ENCODE measurements at regions not wholly inside any gene's neighbourhood (a gene's known extent, or its start where the extent isn't known, plus 50 kb on each side); places are given as distances from the start of the nearest gene placed in this dataset.

DNA sequence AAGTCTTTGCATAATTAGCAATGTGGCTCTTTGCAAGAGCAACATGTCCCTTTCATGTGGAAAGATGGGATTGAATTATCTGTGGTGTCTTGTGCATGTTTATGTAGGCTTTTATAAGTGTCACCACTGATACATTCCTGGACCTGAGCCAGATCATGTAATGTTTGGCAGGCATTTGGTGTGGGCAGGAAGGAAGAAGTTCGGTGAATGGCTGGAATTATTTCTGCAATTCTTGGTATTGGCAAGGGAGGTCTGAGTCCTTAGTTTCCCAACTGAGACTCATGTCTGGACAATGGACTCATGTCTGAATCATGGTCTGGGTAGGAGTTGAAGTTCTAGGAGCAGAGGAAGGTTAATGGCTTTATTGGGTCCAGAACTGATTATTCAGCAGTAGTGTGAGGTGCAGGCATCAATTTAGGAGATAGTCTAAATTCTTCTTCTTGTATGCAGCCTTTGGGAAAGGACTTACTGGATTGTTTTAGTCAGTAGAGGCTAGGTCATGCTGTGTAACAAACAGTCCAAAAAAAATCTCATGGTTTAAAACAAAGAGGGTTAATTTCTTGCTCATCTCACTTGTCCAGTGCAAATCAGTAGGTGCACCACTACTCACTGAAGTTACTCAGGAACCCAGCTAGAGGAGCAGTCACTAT is 186.5 kb upstream of the LHX5 start:
- TF ChIP-seq CTCF (IDR thresholded peaks at IDR 0.05; ENCODE audit: borderline replicate concordance, control extremely low read depth, extremely low read depth, insufficient read depth, missing control alignments): no peak
- in situ Hi-C loops (cut with MboI; ENCODE audit: low sequenced_read_pairs, unreplicated experiment): no loop called here
- no peak for DNase-seq (ENCODE audit: low spot score)

GRCh38 chr12:113655919-113656318 is 184.2 kb upstream of the LHX5 start:
- no peak for TF ChIP-seq CTCF (IDR thresholded peaks at IDR 0.05; ENCODE audit: borderline replicate concordance, control extremely low read depth, extremely low read depth, insufficient read depth, missing control alignments)
- DNase-seq (ENCODE audit: low spot score): no peak
- in situ Hi-C loops (cut with MboI; ENCODE audit: low sequenced_read_pairs, unreplicated experiment): no loop called here

GRCh38 chr12:113655479-113655878 is 183.8 kb upstream of the LHX5 start:
- in situ Hi-C loops (cut with MboI; ENCODE audit: low sequenced_read_pairs, unreplicated experiment): no loop called here
- DNase-seq (ENCODE audit: low spot score): no peak
- TF ChIP-seq CTCF (IDR thresholded peaks at IDR 0.05; ENCODE audit: borderline replicate concordance, control extremely low read depth, extremely low read depth, insufficient read depth, missing control alignments): no peak

GRCh38 chr12:113651662-113652061 is 180.0 kb upstream of the LHX5 start:
- in situ Hi-C loops (cut with MboI; ENCODE audit: low sequenced_read_pairs, unreplicated experiment): no loop called here
- TF ChIP-seq CTCF (IDR thresholded peaks at IDR 0.05; ENCODE audit: borderline replicate concordance, control extremely low read depth, extremely low read depth, insufficient read depth, missing control alignments): no peak
- no peak for DNase-seq (ENCODE audit: low spot score)

GRCh38 chr12:113650476-113650875 is 178.8 kb upstream of the LHX5 start:
- no peak for DNase-seq (ENCODE audit: low spot score)
- in situ Hi-C loops (cut with MboI; ENCODE audit: low sequenced_read_pairs, unreplicated experiment): no loop called here
- TF ChIP-seq CTCF (IDR thresholded peaks at IDR 0.05; ENCODE audit: borderline replicate concordance, control extremely low read depth, extremely low read depth, insufficient read depth, missing control alignments): no peak

DNA sequence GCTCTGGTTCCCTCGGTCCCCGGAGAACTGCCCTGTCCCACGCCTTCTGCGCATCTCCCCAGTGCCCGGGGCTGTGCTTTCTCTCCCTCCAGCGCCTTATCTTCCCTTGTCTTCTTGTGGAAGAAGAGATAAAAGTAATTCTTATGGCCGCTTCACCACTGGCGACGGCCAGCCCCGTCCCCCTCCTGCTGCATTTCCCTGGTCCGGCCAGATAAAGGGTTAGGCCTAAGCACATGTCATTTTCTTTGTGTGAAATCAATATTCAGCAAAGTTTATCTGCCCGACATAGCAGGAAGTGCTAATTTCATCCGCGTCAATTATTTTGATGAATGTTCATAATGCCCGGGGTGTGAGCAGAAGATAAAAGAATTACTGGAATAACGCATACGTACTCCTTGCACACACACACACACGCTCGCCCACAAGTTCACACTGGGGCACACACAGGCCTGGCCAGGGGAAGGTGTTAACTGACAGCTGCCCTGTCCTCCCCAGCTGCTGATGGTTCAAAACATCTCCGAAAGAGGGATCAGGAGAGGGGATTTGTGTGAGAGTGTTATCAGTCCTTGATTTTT is 177.7 kb upstream of the LHX5 start:
- TF ChIP-seq CTCF (IDR thresholded peaks at IDR 0.05; ENCODE audit: borderline replicate concordance, control extremely low read depth, extremely low read depth, insufficient read depth, missing control alignments): no peak
- no peak for DNase-seq (ENCODE audit: low spot score)
- in situ Hi-C loops (cut with MboI; ENCODE audit: low sequenced_read_pairs, unreplicated experiment): no loop called here

Data from GM13976 (cell line).